CD14-positive monocyte (primary cell): ENCODE measurements at regions not wholly inside any gene's neighbourhood (a gene's known extent, or its start where the extent isn't known, plus 50 kb on each side); places are given as distances from the start of the nearest gene placed in this dataset. TPM values are rescaled to one million over a fixed set of nuclear protein-coding genes. Genes with fewer than 3 reads are reported as not detected.

ENCODE experiments used
- DNase-seq, 3 donors: peaks; one replicate each; pipeline ENCODE4 v3.0.0-alpha.2; 2011 to 2022
- H2AFZ ChIP-seq: 2 replicates; pipeline ENCODE4 v1.6.0; 2012; ENCODE audit warnings: mild to moderate bottlenecking, low read depth, low read length, inconsistent platforms; ENCODE audit not compliant: insufficient read depth, poor library complexity, severe bottlenecking
- H3K27ac ChIP-seq, 2 donors: 1 replicate in 1 of 2; 2 replicates in 1 of 2; pipeline ENCODE4 v1.5.1; 2012 to 2013; ENCODE audit warnings: low read length in 2 of 2, control low read depth in 1 of 2, inconsistent platforms in 1 of 2, low read depth in 1 of 2, mild to moderate bottlenecking in 1 of 2
- H3K27me3 ChIP-seq, 2 donors: one replicate each; pipeline versions ENCODE4 v1.6.0 to v1.6.1; 2011 to 2013; ENCODE audit warnings: low read length in 2 of 2; ENCODE audit not compliant: control insufficient read depth in 2 of 2, insufficient read depth in 2 of 2
- H3K36me3 ChIP-seq, 2 donors: replicated peaks in 1 of 2; 1 replicate in 1 of 2; 2 replicates in 1 of 2; pipeline versions ENCODE4 v1.5.1 to v1.6.1; 2012 to 2013; ENCODE audit warnings: low read length in 2 of 2, control low read depth in 1 of 2, inconsistent platforms in 1 of 2, mild to moderate bottlenecking in 1 of 2; ENCODE audit not compliant: insufficient read depth in 2 of 2, control insufficient read depth in 1 of 2
- H3K4me1 ChIP-seq, 2 donors: 1 replicate in 1 of 2; 2 replicates in 1 of 2; pipeline versions ENCODE4 v1.5.1 to v1.6.1; 2012 to 2013; ENCODE audit warnings: low read length in 2 of 2, control low read depth in 1 of 2, inconsistent platforms in 1 of 2, mild to moderate bottlenecking in 1 of 2, moderate library complexity in 1 of 2; ENCODE audit not compliant: insufficient read depth in 2 of 2, control insufficient read depth in 1 of 2
- H3K4me2 ChIP-seq: replicated peaks from 2 replicates; pipeline ENCODE3; 2012; ENCODE audit warnings: low read length, moderate library complexity, mild to moderate bottlenecking; ENCODE audit not compliant: poor library complexity, severe bottlenecking; ENCODE audit errors: extremely low read depth
- H3K4me3 ChIP-seq, 3 experiments: fragments of 200-600 bp in 1 of 3; sonication (generic) in 1 of 3; replicated peaks in 1 of 3; 1 replicate in 2 of 3; 2 replicates in 1 of 3; pipeline ENCODE4 v1.5.1; 2011 to 2013; ENCODE audit warnings: low read length in 3 of 3, mild to moderate bottlenecking in 3 of 3, control low read depth in 2 of 3, low read depth in 2 of 3, inconsistent platforms in 1 of 3, moderate library complexity in 1 of 3
- H3K79me2 ChIP-seq: 2 replicates; pipeline ENCODE4 v1.6.0; 2012; ENCODE audit warnings: mild to moderate bottlenecking, control low read depth, inconsistent platforms, low read length, moderate library complexity; ENCODE audit not compliant: insufficient read depth
- H3K9ac ChIP-seq: 2 replicates; pipeline ENCODE4 v1.6.0; 2017; ENCODE audit warnings: low read length, mild to moderate bottlenecking; ENCODE audit not compliant: insufficient read depth, poor library complexity, severe bottlenecking
- H3K9me3 ChIP-seq, 2 donors: replicated peaks in 1 of 2; 1 replicate in 1 of 2; 2 replicates in 1 of 2; pipeline versions ENCODE4 v1.5.1 to v1.6.1; 2012 to 2013; ENCODE audit warnings: low read length in 2 of 2, control low read depth in 1 of 2; ENCODE audit not compliant: control insufficient read depth in 1 of 2, insufficient read depth in 1 of 2
- H4K20me1 ChIP-seq: 2 replicates; pipeline ENCODE4 v1.6.0; 2012; ENCODE audit warnings: mild to moderate bottlenecking, low read length, control low read depth, moderate library complexity; ENCODE audit not compliant: insufficient read depth
- H3K27ac Mint-ChIP-seq, 7 donors: one replicate each; pipeline ENCODE4 v1.8.0; 2020; ENCODE audit warnings: mild to moderate bottlenecking in 7 of 7, mixed read lengths in 7 of 7, moderate library complexity in 6 of 7, inconsistent platforms in 2 of 7
- H3K27me3 Mint-ChIP-seq, 3 donors: one replicate each; pipeline ENCODE4 v1.8.0; 2021 to 2022; ENCODE audit warnings: low read depth in 3 of 3, mild to moderate bottlenecking in 3 of 3, mixed read lengths in 3 of 3, moderate library complexity in 3 of 3, inconsistent platforms in 1 of 3
- H3K36me3 Mint-ChIP-seq, 2 donors: one replicate each; pipeline ENCODE4 v1.8.0; 2020; ENCODE audit warnings: mixed read lengths in 2 of 2, inconsistent platforms in 1 of 2, mild to moderate bottlenecking in 1 of 2
- H3K4me1 Mint-ChIP-seq: one replicate; pipeline ENCODE4 v1.8.0; 2020; ENCODE audit warnings: mild to moderate bottlenecking, mixed read lengths
- H3K4me3 Mint-ChIP-seq, 2 donors: one replicate each; pipeline ENCODE4 v1.8.0; 2020; ENCODE audit warnings: mild to moderate bottlenecking in 2 of 2, mixed read lengths in 2 of 2, moderate library complexity in 1 of 2
- H3K9me3 Mint-ChIP-seq, 7 donors: one replicate each; pipeline ENCODE4 v1.8.0; 2020 to 2022; ENCODE audit warnings: mixed read lengths in 7 of 7, mild to moderate bottlenecking in 6 of 7, moderate library complexity in 6 of 7, inconsistent platforms in 2 of 7
- WGBS: methylation state at CpG from one replicate; pipeline ENCODE4 v1.1.5; 2013; ENCODE audit warnings: missing lambda C conversion rate; ENCODE audit not compliant: insufficient coverage; 5-methylcytosine and 5-hydroxymethylcytosine counted together
- intact Hi-C, 2 donors: fragments of 100-400 bp; cut with micrococcal nuclease; formaldehyde crosslinking; loops; one replicate each; pipeline versions ENCODE4 v1.15.0 to v1.15.1; 2023
- small RNA-seq: library from RNA; depleted of rRNA; stranded (forward); fragments of <200 nt; gene quantifications from one replicate; pipeline ENCODE3, GENCODE V24; 2012; ENCODE audit warnings: low read depth; ENCODE audit not compliant: insufficient read length
- TF ChIP-seq, protein P1 (sequence below): fragments of 200-600 bp; IDR thresholded peaks from one replicate; pipeline ENCODE4 v1.8.0; 2022; ENCODE audit warnings: antibody characterized with exemption, mild to moderate bottlenecking

DNA sequence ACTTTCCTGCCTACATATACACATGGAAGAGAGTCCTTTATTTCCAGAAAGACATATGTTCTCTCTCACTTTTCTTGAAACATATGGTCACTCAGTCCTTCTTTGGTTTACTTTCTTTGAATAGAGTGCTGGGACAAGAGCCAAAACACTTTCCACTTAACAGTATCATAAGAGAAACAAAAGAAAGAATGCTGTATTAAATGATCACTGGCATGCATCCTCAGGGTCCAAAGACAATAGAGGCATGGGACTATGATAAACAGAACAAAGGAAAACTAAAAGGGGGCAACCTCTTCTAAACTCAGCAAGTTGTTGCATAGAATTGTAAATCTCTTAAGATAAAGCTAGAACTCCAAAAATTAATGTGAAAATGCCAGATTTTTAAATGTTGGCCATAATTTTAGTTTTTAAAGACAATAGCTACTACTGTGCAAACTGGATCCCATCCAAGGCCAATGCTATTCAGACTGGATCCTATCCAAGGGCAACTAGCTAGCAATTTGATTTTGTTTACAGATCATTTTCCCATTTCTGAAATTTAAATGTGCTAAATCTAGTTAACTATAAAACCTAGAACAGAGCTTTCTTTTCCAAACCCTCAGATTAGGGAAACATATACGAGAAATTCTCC, 687.5 kb downstream of the SORCS3 start:
- no peak overlapping the region for H3K4me3 ChIP-seq
- no peaks in the 10 kb centered on the region for H3K79me2 ChIP-seq
- Mint-ChIP-seq H3K27me3 (no peaks in the 10 kb centered on the region), H3K9me3 (peaks cover 0 to 10% (median 2%) of the 10 kb centered on the region in 7 donors), H3K4me1 (no peaks in the 10 kb centered on the region), H3K36me3 (no peaks in the 10 kb centered on the region), H3K4me3 (no peak overlapping the region), H3K27ac (no peak overlapping the region)
- intact Hi-C loops: no loop called here
- H2AFZ ChIP-seq: no peak overlapping the region
- H3K9me3 ChIP-seq: peaks cover 0 to 4% of the 10 kb centered on the region in 2 donors
- H3K4me1 ChIP-seq: no peaks in the 10 kb centered on the region
- no peak for DNase-seq
- TF ChIP-seq, protein P1, sequence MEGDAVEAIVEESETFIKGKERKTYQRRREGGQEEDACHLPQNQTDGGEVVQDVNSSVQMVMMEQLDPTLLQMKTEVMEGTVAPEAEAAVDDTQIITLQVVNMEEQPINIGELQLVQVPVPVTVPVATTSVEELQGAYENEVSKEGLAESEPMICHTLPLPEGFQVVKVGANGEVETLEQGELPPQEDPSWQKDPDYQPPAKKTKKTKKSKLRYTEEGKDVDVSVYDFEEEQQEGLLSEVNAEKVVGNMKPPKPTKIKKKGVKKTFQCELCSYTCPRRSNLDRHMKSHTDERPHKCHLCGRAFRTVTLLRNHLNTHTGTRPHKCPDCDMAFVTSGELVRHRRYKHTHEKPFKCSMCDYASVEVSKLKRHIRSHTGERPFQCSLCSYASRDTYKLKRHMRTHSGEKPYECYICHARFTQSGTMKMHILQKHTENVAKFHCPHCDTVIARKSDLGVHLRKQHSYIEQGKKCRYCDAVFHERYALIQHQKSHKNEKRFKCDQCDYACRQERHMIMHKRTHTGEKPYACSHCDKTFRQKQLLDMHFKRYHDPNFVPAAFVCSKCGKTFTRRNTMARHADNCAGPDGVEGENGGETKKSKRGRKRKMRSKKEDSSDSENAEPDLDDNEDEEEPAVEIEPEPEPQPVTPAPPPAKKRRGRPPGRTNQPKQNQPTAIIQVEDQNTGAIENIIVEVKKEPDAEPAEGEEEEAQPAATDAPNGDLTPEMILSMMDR: no peak
- H3K9ac ChIP-seq: no peak overlapping the region
- no peaks in the 10 kb centered on the region for H3K36me3 ChIP-seq
- no CpG with 5 or more reads among the region's 1 CpG for WGBS
- H3K27ac ChIP-seq: no peak overlapping the region
- no peak overlapping the region for H3K4me2 ChIP-seq
- H3K27me3 ChIP-seq: no peaks in the 10 kb centered on the region
- H4K20me1 ChIP-seq: no peaks in the 10 kb centered on the region

Small RNA genes lying in the stretch of these regions (small RNA-seq; reads per million reads assigned to genes)
- not detected for gene RNU6-463P
